ENCODE measurements at regions not wholly inside any gene's neighbourhood (a gene's known extent, or its start where the extent isn't known, plus 50 kb on each side); places are given as distances from the start of the nearest gene placed in this dataset.
"Not testable (repeated sequence)": the region's sequence is repeated elsewhere in the genome, so short reads cannot be mapped to it uniquely, and the experiment has no call there.

- DNase-seq, result no peak
Measured at GRCh38 chr4:18621186-18621585, 599.6 kb upstream of the LCORL start.

- no peak for DNase-seq
Measured at GRCh38 chr4:18616720-18617119, 595.2 kb upstream of the LCORL start.

- DNase-seq, result no peak
Measured at GRCh38 chr4:18611026-18611425, 589.5 kb upstream of the LCORL start.

- DNase-seq, result no peak
Measured at GRCh38 chr4:18608908-18609533, 587.5 kb upstream of the LCORL start.

GRCh38 chr4:18602610-18603009 is 581.1 kb upstream of the LCORL start:
- not testable (repeated sequence) for DNase-seq

- peak; percentile 74 to 93 (median 82) for DNase-seq
Measured at GRCh38 chr4:18593297-18594002, 571.9 kb upstream of the LCORL start.

- peak in 1 of 3 experiments; percentile 44 for DNase-seq
Measured at GRCh38 chr4:18582841-18583240, 561.3 kb upstream of the LCORL start.

GRCh38 chr4:18578307-18578706 is 556.8 kb upstream of the LCORL start:
- no peak for DNase-seq

GRCh38 chr4:18572481-18572880 is 550.9 kb upstream of the LCORL start:
- no peak for DNase-seq

GRCh38 chr4:18571301-18571761 is 549.8 kb upstream of the LCORL start:
- DNase-seq, result peak in 2 of 3 experiments; percentile 24 to 80

- DNase-seq, result no peak
Measured at GRCh38 chr4:18570370-18570769, 548.8 kb upstream of the LCORL start.

- DNase-seq, result peak in 2 of 3 experiments; percentile 41 to 67
Measured at GRCh38 chr4:18568600-18568999, 547.0 kb upstream of the LCORL start.

- no peak for DNase-seq
Measured at GRCh38 chr4:18566970-18567799, 545.6 kb upstream of the LCORL start.

GRCh38 chr4:18559492-18559891 is 537.9 kb upstream of the LCORL start:
- no peak for DNase-seq

- DNase-seq, result no peak
Measured at GRCh38 chr4:18556402-18556801, 534.8 kb upstream of the LCORL start.

- DNase-seq, result no peak
Measured at GRCh38 chr4:18540349-18540748, 518.8 kb upstream of the LCORL start.

- DNase-seq, result no peak
Measured at GRCh38 chr4:18538121-18538520, 516.6 kb upstream of the LCORL start.

- no peak for DNase-seq
Measured at GRCh38 chr4:18536428-18536827, 514.9 kb upstream of the LCORL start.

- no peak for DNase-seq
Measured at GRCh38 chr4:18535948-18536347, 514.4 kb upstream of the LCORL start.

GRCh38 chr4:18533262-18533775 is 511.8 kb upstream of the LCORL start:
- no peak for DNase-seq

- DNase-seq, result no peak
Measured at GRCh38 chr4:18531731-18532130, 510.2 kb upstream of the LCORL start.

GRCh38 chr4:18529482-18529881 is 507.9 kb upstream of the LCORL start:
- DNase-seq, result peak in 1 of 3 experiments; percentile 10

GRCh38 chr4:18524667-18525066 is 503.1 kb upstream of the LCORL start:
- no peak for DNase-seq
